ENCODE measurements at regions not wholly inside any gene's neighbourhood (a gene's known extent, or its start where the extent isn't known, plus 50 kb on each side); places are given as distances from the start of the nearest gene placed in this dataset.

- TF ChIP-seq FOXJ3 (CRISPR knock-in tag; IDR thresholded peaks at IDR 0.05; ENCODE audit: borderline replicate concordance) (no peak), FOXP4 (CRISPR knock-in tag; IDR thresholded peaks at IDR 0.05) (no peak), FOXK1 (CRISPR knock-in tag; IDR thresholded peaks at IDR 0.05) (no peak), MAX (CRISPR knock-in tag; IDR thresholded peaks at IDR 0.05) (no peak), CREM (CRISPR knock-in tag; IDR thresholded peaks at IDR 0.05) (no peak)
These were observed 170.9 kb upstream of the EXOC2 start for GRCh38 chr6:863831-864230.
